NCI-H748 (cell line): ENCODE measurements at regions not wholly inside any gene's neighbourhood (a gene's known extent, or its start where the extent isn't known, plus 50 kb on each side); places are given as distances from the start of the nearest gene placed in this dataset.

Source experiments
- DNase-seq: peaks from one replicate; lab custom pipeline; 2025; ENCODE audit not compliant: unreplicated experiment; lab: John Stamatoyannopoulos, UW

DNA sequence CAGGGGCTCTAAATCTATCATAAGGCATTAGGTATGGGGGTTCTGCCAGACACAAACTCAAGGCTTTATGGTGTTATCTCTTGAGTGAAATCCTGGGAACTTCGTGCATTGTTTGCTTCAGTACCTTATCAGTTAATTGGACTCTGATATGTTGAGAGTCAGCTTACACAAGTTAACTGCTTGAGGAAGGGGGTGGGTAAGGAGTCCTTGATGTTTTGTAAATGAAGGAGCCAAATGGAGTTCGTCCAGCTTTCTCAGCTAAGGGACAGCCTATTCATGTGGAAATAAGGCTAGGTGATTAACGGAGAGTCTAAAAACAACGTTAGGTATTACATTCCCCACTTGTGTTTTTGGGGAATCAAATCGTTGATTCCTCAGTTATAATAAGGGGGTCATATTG lies 157.4 kb downstream of the TRIM27 start:
- no peak for DNase-seq

DNA sequence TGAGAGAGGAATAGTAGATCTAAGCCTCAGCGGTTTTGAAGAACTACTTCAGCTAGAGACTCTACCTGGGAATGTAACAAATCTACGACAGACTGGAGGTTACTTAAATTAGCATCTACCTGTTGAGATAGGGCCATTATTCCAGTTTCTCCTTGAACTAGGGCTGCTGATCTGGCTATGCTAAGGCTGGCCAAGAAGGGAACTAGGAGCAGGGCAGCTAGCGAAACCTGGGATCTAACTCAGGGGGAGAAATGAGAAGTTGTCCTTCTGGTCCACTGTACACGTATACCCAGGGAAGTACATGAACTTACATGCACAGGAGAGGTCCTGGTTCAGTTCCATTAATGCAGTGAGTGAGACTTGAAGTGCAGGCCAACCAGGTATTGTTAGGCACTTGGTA lies 156.7 kb downstream of the TRIM27 start:
- DNase-seq, result no peak

DNA sequence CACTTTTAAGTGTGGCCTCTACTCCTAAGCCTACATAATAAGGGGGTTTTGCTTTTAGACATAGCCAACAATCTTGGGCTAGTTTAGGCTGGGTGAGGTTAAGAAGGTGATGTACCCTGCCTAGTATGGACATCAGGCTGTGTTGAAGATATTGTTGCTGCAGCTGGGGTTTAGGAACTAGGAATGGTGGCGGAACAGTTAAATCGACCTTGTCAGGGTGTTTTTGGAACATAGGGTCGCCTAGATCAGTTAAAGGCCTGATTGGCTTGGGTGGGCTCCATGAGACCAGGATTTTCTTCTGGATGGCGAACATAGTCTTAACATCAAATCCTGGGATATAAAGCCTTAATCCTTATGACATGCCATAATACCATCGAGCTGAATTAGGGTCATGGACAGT lies 156.1 kb downstream of the TRIM27 start:
- no peak for DNase-seq

DNA sequence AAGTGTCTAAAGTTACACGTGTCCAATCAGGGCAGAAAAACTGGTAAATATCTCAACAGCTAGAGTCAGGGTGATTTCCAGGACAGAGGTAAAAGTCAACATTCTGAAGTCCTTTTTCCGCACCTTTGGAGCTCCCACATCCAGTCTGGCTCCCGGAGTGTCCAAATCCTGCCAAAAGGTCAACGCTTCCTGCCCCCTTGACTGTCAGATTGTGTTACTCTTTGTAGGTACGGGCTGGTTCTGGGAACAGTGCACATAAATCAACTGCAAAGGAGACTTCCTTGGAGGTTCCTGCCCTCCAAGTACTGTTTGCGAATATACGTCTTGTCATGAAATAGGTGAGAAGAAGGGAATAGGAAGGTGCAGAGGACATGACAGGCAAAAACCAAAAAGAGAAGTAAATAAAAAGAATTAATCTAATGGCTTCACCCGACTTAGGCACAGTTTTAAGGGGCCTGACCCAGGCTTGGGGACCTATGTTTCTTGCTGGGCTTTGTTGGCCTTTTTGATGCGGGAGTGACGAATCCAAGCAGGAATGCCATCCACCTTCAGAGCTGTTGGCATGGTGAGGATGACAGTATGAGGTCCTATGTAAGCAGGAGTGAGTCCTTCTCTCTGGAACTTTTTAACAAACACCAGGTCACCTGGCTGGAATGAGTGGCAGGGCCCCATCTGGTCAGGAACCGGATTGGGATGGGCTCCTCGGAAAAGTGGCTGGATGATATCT lies 155.4 kb downstream of the TRIM27 start:
- DNase-seq, result no peak

DNA sequence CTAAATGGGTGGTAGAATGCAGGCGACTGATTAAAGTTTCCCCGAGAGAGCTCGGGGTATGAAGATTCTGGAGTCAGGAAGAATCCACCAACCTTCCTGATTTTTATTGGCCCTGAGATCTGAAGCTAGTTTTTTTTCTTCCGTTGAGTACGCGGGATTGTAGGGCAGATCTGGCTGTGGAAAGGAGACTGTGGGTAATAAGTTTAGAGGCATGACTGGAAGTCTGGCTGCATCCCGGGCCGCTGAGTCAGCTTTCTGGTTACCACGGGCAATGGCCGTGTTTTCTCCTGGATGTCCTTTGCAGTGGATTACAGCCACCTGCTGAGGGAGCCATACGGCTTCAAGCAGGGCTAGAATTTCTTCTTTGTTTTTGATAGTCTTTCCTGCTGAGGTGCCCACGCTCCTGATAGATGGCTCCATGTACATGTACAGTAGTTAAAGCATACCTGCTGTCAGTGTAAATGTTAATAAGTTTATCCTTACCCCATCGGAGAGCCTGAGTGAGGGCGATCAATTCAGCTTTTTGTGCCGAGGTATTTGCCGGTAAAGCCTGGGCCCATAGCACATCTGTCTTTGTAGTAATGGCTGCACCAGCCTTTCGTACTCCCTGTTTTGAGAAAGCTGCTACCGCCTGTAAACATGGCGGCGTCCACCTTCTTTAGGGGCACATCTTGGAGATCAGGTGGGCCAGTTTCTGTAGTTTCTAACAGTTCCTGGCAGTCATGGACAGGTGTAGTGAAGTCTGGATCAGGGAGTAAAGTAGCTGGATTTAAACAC lies 154.0 kb downstream of the TRIM27 start:
- peak; percentile 52 for DNase-seq

DNA sequence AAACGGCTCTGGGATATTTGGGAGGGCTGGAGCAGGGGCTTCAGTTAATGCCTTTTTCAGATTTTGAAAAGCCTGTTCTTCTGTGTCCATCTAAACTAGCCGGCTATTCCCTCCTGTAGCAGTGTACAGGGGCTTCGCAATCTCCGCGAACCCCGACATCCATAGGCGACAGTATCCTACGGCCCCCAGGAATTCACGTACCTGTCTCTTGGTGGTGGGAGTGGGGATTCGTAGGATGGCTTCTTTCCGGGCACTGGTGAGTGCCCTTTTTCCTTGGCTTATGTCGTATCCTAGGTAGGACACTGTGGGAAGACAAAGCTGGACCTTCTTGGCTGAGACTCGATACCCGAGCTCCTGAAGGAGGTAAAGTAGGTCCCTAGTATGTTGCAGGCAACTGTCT lies 153.1 kb downstream of the TRIM27 start:
- no peak for DNase-seq

DNA sequence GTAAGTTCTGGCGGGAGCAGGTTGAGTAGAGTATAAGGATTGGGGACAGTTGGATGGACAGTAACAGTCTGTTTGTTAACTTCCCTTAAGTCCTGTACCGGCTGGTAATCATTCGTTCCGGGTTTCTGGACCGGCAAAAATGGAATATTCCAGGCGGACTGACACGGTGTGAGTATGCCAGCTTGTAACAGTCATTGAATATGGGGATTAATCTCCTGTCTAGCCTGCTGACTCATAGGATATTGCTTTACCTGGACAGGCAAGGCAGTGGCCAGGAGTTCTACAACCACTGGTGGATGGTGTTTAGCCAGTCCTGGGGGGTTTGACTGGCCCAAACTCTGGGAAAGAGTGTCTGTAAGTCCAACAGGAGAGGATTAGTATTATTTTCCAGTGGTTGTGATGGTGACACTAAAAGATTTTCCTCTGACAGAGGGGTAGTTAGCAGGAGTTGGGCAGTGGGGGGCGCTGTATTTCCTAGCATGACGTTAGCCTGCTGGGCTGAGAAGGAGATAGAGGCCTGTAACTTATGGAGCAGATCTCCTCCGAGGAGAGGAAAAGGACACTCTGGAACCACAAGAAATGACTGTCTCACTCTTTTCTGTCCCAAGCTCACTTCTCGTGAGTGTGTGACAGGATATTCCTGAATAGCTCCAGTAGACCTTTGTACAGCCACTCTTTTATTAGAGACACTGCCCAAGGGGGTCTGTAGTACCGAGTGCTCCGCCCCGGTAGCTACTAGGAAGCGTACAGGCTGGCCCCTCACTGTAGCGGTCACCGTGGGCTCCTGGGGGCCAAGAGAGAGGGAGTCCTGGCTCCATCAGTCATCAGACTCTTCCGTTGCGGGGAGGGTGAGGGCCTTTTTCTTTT lies 152.2 kb downstream of the TRIM27 start:
- DNase-seq, result peak; percentile 61

DNA sequence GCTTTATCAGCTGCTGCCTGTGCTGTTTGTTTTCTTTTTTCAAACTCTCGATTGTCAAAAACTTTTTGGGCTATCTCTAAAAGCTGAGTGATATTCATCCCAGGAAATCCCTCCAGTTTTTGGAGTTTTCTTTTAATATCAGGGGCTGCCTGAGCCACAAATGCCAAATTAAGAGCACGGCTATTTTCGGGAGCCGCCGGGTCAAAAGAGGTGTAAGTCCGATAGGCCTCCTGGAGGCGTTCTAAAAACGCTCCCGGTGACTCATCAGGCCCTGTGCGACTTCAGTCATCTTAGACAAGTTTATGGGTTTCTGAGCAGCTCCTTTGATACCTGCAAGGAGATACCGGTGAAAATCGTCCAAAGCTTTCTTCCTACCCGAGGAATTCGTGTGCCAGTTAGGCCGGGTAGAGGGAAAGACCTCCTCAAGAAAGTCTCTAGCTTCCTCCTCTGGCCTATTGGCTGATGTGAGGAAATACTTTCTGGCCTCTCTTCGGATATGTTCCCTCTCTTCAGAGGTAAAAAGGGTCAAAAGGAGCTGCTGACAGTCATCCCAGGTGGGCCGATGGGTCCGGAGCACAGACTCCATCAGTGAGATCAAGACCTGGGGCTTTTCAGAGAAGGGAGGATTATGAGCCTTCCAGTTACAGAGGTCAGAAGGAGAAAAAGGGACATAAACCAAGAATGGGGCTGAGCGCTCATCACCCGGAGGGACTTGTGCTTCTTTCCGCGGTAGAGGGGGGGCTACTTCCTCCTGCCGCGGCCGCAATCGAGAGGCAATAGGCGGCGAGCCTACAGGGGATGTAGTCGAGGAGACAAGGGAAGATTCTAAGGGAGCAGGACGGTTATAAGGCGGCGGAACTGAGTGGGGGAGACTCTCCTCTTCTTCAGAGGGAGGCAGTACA lies 151.1 kb downstream of the TRIM27 start:
- DNase-seq, result no peak

DNA sequence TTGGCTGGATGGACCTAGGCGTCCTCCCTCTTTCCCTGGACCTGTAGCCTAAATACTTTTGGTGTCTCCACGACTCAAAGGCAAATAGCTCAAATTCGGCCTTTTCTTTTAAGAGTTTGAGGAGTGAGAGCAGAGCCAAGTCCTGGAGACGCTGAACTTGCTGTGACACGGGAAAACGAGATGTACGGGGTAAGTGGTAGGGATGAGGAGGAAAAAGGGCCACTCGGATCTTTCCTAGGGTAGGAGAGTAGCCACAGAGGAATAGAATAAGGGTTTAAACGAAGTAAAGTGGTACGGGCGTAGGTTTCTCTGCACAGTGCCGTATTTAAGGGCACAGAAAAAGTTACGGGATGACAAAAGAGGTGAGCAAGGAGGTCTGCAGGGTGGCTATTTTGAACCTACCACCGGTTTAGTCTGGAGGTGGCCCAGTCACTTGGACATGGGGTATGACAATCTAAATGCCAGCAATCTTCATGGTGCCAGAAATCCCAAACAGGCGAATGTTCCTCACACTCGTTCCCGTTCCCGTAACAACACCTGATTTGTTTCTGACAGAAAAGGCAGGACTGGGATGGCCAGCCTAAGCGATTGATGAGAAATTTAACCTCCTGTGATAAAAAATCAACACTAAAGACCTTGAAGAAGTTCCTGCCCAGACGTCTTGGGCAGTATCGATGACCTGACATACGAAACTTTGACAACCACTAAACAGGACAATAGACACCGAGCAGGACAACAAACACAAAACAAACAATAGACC lies 149.3 kb downstream of the TRIM27 start:
- DNase-seq, result no peak

DNA sequence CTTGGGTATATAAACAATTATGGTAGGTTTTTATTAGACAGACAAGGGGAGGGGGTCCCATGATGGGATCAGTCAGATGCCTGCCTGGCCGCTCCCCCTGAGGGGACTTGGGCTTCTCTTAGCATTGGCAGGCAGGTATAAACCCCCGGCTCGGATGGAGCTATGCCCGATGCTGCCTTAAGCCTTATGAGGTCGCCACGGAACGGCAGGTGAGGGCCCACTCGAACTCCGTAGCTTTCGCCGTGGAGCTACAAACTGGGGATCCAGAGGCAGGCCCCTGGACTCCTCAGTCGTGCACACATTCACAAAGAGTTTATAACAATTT lies 148.8 kb downstream of the TRIM27 start:
- no peak for DNase-seq

DNA sequence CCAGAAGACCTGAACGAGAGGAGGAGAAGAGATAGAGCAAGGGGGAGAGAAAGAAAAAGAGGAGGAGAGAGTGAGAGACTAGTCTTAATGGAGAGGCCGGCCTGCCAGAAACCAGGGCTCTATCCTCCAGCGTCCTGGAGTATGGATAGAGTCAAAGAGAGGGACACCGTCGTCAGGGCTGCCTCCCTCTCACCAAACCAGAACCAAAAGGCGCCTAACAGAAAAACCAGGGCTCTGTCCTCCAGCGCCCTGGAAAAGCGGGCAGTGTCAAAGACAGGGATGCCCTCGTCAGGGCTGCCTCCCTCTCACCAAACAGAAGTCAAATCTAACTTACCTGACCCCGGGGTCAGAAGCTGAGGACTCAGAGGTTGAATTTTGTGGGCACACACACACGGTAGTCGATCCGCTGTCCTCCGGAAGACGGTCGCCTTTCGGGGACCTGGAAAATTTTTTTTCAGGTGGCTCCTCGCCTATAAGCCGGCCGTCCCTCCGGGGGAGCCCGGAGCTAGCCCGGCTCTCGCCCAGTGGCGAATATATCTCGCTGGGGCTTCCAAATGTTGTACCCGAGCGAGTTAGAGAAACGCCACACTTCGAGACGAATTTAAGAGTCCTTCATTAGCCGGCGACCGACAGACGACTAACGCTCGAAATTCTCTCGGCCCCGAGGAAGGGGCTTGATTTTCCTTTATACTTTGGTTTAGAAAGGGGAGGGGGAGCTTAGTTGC lies 148.2 kb downstream of the TRIM27 start:
- no peak for DNase-seq

DNA sequence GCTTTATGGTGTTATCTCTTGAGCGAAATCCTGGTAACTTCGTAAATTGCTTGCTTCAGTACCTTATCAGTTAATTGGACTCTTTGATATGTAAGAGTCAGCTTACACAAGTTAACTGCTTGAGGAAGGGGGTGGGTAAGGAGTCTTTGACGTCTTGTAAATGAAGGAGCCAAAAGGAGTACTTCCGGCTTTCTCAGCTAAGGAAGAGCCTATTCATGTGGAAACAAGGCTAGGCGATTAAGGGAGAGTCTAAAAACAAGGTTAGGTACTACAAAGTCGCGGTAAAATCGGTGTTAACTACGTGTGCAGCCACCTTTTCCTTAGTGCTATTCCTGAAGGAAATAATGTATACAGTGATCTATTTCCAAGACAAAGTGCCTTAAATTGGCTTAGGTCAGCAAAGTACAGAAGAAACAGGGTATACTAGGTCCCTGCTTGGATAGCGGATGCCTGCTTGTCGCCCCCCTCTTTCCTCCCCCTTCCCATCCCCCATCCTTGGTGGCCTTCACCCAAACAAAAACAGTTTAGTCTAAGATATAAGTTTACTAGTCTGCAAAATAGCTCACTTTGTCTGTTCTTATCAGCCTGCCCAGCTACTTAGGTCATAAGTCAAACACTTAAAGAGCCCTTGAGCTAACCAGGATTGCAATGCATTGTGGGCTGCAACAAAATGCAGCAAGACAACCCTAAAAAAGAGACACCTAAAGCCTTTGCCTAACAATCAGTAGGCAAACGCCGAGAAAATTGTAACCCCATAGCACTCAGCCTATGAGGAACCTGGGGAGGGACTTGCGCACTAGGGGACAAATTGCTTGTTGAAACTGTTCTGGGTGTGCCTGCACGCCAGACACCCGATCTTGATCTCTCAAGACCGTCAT lies 147.3 kb downstream of the TRIM27 start:
- peak; percentile 73 for DNase-seq

DNA sequence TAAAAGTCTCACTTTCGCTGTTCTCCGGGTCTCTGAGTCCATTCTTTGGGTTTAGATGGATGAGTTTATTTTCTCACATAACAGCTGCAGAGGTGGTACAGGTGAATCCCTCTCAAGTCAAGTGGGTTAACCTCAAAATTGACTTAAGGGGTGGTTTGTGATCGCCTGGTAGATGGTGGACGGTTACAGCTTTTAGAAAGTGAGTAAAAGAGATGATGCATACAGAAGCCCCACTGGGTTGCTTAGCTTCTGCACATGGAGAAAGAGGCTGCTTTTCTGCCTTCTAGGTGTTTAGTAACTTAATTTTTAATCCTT lies 146.7 kb downstream of the TRIM27 start:
- no peak for DNase-seq

DNA sequence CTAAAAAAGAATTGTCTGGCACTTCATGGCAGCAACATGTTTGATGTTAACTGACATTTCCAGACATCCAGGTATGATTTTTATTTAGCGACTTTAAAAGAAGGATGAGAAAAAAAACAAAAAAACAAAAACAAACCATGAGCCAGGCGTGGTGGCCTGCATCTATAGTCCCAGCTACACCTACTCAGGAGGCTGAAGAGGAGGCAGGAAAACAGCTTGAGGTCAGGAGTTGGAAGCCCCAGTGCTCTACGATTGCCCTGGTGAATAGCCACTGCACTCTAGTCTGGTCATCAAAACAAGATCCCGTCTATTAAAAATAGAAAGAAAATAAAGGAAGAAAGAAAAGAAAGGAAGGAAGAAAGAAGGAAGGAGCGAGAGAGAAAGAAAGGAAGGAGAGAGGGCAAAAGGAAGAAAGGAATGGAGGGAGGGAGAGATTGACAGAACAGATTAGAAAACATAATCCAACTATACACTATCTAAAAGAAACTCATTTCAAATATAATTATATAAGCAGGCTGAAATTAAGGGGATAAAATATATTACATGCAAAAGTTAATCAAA lies 141.6 kb downstream of the TRIM27 start:
- DNase-seq, result no peak

DNA sequence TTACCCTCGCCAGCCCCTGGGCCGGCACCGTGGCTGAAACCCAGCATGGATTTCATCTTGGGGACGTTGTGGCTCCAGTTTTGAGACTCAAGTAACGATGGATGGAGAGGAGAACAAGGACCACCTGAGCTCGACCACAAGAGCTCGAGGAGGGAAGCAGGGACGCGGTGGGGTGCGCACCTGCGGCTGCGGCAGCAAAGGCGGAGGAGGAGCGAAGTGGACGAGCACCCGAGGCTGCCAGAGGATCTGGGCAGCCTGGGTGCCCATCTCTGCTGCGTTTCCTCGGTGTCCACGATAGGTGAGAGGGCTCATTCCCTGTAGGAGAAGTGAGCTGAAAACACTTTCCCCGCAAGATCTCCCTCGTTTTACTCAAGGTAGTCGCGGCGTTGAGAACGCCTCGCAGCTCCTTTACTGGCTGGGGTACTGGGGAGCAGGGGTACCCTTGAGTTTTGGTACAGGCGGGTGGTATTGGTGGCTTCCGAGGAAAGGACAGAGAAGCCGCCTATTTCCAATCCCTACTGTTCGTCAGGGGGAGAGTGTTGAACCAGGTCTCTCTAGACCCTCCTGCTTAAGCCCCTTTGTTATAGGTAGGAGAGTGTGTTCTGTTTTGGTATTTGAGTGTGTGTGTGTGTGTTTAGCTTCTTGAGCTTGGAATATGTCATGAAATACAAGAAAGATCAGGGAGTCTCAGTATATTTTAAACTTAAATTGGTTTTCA lies 137.7 kb downstream of the TRIM27 start:
- peak; percentile 55 for DNase-seq

DNA sequence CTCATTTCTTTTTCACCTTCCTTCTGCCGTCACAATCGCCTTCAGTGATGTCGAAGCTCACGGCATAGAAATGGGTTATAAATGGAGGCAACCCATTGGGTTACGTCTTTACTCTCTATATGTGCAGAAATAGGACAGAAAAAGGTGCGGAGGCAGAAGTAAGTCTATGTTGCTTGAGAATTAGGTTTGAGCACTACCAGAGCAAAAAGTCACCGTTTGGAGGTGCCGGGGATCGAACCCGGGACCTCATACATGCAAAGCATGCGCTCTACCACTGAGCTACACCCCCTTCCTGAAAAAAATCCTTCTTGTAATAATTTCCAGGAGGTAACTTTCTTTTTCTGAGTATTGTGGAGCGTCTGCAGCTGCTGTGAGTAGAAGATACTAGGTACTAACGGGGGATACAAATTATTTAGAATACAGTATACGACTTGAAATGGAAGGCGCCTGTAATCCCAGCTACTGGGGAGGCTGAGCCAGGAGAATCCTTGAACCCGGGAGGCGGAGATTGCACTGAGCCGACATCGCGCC lies 134.2 kb downstream of the TRIM27 start:
- DNase-seq, result peak; percentile 85

DNA sequence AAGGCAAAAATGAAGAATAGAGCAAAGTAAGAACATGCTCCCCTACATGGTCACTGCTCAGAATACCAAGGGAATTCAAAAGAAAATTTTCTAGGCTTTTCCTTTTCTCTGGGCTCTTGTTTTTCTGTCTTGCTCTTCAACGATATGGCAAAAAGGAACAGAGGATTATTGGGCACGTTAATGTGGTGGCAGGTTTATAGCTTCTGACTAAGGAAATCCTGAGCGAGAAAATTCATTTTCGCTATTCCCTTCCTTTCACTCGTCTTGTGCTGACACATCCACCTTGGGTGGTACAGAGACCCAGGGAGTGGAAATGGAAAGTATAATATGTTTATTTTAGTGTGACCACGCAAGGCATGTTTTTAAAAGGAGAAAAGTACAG lies 132.8 kb downstream of the TRIM27 start:
- no peak for DNase-seq
